ENCODE measurements at regions not wholly inside any gene's neighbourhood (a gene's known extent, or its start where the extent isn't known, plus 50 kb on each side); places are given as distances from the start of the nearest gene placed in this dataset.

DNA sequence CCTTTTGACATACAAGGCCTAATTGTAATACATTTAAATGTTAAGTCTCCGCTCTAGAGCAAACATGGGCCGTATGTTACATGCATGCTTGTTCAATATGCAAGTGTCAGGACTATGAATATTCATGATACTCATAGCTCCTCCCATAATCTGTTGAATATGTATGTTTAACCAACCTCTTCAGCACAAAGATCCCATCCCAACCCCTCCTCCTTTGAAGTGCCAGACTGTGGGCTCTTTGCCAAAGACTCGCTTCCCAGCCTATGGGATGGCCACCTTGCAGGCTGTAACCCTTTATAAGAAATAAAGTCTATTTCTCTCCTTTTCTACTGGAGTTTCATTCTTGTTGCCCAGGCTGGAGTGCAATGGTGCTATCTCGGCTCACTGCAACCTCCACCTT lies 156.2 kb downstream of the ABCC12 start:
- TF ChIP-seq, protein P1, sequence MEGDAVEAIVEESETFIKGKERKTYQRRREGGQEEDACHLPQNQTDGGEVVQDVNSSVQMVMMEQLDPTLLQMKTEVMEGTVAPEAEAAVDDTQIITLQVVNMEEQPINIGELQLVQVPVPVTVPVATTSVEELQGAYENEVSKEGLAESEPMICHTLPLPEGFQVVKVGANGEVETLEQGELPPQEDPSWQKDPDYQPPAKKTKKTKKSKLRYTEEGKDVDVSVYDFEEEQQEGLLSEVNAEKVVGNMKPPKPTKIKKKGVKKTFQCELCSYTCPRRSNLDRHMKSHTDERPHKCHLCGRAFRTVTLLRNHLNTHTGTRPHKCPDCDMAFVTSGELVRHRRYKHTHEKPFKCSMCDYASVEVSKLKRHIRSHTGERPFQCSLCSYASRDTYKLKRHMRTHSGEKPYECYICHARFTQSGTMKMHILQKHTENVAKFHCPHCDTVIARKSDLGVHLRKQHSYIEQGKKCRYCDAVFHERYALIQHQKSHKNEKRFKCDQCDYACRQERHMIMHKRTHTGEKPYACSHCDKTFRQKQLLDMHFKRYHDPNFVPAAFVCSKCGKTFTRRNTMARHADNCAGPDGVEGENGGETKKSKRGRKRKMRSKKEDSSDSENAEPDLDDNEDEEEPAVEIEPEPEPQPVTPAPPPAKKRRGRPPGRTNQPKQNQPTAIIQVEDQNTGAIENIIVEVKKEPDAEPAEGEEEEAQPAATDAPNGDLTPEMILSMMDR (IDR thresholded peaks at IDR 0.05): no peak
- TF ChIP-seq POLR2AphosphoS5 (IDR thresholded peaks at IDR 0.05; ENCODE audit: low read depth, low read length): no peak
- TF ChIP-seq SIN3A (IDR thresholded peaks at IDR 0.05; ENCODE audit: borderline replicate concordance, insufficient read depth, low read depth, low read length): no peak
- TF ChIP-seq, protein P2, sequence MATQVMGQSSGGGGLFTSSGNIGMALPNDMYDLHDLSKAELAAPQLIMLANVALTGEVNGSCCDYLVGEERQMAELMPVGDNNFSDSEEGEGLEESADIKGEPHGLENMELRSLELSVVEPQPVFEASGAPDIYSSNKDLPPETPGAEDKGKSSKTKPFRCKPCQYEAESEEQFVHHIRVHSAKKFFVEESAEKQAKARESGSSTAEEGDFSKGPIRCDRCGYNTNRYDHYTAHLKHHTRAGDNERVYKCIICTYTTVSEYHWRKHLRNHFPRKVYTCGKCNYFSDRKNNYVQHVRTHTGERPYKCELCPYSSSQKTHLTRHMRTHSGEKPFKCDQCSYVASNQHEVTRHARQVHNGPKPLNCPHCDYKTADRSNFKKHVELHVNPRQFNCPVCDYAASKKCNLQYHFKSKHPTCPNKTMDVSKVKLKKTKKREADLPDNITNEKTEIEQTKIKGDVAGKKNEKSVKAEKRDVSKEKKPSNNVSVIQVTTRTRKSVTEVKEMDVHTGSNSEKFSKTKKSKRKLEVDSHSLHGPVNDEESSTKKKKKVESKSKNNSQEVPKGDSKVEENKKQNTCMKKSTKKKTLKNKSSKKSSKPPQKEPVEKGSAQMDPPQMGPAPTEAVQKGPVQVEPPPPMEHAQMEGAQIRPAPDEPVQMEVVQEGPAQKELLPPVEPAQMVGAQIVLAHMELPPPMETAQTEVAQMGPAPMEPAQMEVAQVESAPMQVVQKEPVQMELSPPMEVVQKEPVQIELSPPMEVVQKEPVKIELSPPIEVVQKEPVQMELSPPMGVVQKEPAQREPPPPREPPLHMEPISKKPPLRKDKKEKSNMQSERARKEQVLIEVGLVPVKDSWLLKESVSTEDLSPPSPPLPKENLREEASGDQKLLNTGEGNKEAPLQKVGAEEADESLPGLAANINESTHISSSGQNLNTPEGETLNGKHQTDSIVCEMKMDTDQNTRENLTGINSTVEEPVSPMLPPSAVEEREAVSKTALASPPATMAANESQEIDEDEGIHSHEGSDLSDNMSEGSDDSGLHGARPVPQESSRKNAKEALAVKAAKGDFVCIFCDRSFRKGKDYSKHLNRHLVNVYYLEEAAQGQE (IDR thresholded peaks at IDR 0.05; ENCODE audit: insufficient read depth in 1 of 2, low read depth in 2 of 2, low read length in 1 of 2): no peak
- TF ChIP-seq TCF7L2 (IDR thresholded peaks at IDR 0.05; ENCODE audit: low read depth, low read length): no peak
